Brain microvascular endothelial cell (primary cell): ENCODE measurements at regions not wholly inside any gene's neighbourhood (a gene's known extent, or its start where the extent isn't known, plus 50 kb on each side); places are given as distances from the start of the nearest gene placed in this dataset.

Experiments
- DNase-seq: peaks from one replicate; pipeline ENCODE4 v3.0.0-alpha.2; 2020
- H3K27ac ChIP-seq: fragments of 250-450 bp; sonication (Bioruptor Pico); 2 replicates; pipeline ENCODE4 v1.5.1; 2020; ENCODE audit warnings: mild to moderate bottlenecking, moderate library complexity
- H3K27me3 ChIP-seq: fragments of 250-450 bp; sonication (Bioruptor Pico); replicated peaks from 2 replicates; pipeline ENCODE4 v1.5.1; 2020; ENCODE audit warnings: mild to moderate bottlenecking
- H3K36me3 ChIP-seq: fragments of 250-450 bp; sonication (Bioruptor Pico); replicated peaks from 2 replicates; pipeline ENCODE4 v1.5.1; 2020; ENCODE audit warnings: mild to moderate bottlenecking
- H3K4me3 ChIP-seq: 2 replicates; pipeline ENCODE4 v1.5.1; 2011; ENCODE audit warnings: low read depth, mild to moderate bottlenecking, control low read depth, low read length, moderate library complexity
- in situ Hi-C: cut with HindIII; loops from 2 replicates; pipeline ENCODE4 v1.10.0; 2017; ENCODE audit warnings: low sequenced_read_pairs, low pct_ligation_motif_present
- TF ChIP-seq, protein P1 (sequence below): IDR thresholded peaks from 2 replicates; pipeline ENCODE4 v1.5.1; 2011; ENCODE audit warnings: low read depth, mild to moderate bottlenecking, moderate library complexity, low read length, control low read depth, inconsistent platforms; ENCODE audit errors: missing control alignments

DNA sequence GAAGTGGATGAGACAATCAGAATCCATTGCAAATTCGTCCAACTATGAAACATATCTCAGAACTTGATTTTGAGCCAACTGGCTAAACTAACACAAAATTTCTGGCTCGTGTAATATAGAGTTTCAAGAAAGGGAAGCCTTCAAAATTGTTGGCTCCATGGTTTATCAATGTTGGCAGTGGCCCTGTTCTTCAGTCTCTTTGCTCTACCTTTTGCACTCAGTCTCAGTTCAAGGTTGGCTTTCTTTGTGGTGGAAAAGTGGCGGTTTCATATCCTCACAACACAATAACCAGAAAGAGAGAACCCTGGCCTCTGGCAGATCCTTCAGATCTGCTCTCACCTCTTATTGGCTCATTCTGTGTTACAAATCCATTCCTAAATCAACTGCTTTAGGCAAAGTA, 473.8 kb upstream of the API5 start:
- Histone ChIP-seq H3K27ac (no peak overlapping the region), H3K27me3 (no peaks in the 10 kb centered on the region), H3K36me3 (no peaks in the 10 kb centered on the region), H3K4me3 (no peak overlapping the region)
- in situ Hi-C loops = no loop called here
- TF ChIP-seq, protein P1, sequence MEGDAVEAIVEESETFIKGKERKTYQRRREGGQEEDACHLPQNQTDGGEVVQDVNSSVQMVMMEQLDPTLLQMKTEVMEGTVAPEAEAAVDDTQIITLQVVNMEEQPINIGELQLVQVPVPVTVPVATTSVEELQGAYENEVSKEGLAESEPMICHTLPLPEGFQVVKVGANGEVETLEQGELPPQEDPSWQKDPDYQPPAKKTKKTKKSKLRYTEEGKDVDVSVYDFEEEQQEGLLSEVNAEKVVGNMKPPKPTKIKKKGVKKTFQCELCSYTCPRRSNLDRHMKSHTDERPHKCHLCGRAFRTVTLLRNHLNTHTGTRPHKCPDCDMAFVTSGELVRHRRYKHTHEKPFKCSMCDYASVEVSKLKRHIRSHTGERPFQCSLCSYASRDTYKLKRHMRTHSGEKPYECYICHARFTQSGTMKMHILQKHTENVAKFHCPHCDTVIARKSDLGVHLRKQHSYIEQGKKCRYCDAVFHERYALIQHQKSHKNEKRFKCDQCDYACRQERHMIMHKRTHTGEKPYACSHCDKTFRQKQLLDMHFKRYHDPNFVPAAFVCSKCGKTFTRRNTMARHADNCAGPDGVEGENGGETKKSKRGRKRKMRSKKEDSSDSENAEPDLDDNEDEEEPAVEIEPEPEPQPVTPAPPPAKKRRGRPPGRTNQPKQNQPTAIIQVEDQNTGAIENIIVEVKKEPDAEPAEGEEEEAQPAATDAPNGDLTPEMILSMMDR = no peak
- no peak for DNase-seq

DNA sequence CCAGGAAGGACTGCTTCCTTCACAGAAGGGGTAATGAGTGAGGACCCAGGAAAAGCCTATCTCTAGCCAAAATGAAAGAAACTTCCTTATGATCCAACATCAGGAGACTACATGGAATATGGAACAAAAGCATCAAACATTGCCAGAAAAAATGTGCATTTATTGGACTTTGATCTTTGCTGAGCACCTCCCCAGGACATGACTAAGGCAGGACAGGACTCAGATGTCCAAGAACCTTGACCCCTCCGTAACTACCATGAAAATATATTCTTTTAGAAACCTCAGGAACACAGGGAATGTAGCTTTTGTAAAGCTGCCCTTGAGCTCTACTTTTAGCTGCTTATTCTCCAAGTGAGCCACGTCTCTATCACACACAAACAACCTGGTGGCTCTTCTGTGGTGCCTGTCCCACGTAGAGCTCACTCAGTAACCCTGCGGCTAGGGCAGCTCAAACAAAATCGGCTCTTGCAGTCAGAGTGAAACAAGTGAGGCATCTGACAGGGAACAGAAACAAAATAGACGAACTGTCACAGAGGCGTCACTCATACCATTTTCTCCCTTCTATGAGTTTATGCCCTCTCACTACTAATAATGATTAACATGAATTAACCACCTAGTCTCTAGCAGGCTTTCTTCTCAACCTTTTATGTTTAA, 471.5 kb upstream of the API5 start:
- Histone ChIP-seq H3K27me3 (no peaks in the 10 kb centered on the region), H3K4me3 (no peak overlapping the region), H3K27ac (no peak overlapping the region), H3K36me3 (no peaks in the 10 kb centered on the region)
- TF ChIP-seq, protein P1 = no peak
- in situ Hi-C loops = no loop called here
- no peak for DNase-seq

DNA sequence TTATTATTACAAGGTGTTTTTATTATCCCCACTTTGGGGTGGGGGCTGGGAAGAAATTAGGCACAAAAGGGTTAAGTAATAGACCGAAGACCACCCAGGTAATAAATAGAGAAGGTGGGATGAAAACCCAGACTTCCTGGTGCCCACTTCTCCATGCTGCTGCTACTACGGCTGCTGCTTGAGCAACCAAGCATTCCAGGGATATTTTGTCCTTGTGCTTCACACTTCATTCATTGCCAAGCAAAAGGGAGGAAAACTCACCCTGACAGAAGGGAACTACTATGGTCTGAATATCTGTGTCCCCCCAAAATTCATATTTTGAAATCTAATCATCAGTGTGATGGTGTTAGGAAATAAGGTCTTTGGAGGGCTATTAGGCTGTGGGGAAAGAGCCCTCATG, 470.9 kb upstream of the API5 start:
- no peak for DNase-seq
- TF ChIP-seq, protein P1 = no peak
- in situ Hi-C loops = no loop called here

DNA sequence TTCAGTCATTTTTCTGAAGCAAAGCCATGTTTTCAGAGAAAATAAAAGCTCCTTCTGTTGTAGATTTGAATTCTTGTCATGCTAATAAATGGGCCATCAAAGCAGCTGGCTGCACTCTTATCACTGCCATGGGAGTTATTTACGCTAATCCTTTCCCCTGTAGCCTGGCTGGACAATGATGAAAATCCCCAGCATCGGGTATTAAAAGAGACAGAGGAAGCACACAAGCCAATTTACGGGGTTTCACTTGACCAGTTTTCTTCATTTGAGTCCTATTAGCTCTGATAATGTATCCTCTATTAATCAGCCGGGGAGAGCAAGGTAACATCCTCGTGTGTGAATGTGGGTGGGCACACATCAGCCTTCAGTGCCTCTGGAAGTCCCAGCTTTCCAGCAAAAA, 470.2 kb upstream of the API5 start:
- Histone ChIP-seq H3K4me3 (no peak overlapping the region), H3K36me3 (no peaks in the 10 kb centered on the region), H3K27me3 (no peaks in the 10 kb centered on the region), H3K27ac (no peak overlapping the region)
- DNase-seq = no peak
- in situ Hi-C loops = no loop called here
- TF ChIP-seq, protein P1 = no peak

More for the DNA sequence above, 470.9 kb upstream of the API5 start:
- H3K27me3 ChIP-seq = no peaks in the 10 kb centered on the region
- no peaks in the 10 kb centered on the region for H3K36me3 ChIP-seq
- no peak overlapping the region for H3K4me3 ChIP-seq
- H3K27ac ChIP-seq = no peak overlapping the region

DNA sequence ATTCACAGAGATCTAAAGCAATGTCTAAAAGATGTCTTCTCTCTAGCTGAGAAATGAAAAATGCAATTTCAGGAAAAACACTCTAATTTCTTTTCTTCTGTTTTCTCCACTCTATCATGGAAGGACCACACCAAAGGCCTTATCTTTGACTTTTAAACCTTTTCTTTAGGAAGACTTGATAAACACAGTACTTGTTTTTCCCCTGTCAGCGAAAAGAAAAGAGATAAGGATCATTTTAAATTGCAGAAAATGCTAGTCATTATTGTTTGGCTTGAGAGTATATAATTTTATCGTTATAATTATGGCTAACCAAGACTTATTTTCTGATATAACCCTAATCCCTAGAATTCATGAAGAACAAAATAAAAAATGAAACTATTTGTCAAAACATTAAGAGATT, 462.4 kb upstream of the API5 start:
- no peak overlapping the region for H3K27ac ChIP-seq
- H3K36me3 ChIP-seq = no peaks in the 10 kb centered on the region
- TF ChIP-seq, protein P1 = no peak
- in situ Hi-C loops = no loop called here
- no peak overlapping the region for H3K4me3 ChIP-seq
- DNase-seq = no peak
- no peaks in the 10 kb centered on the region for H3K27me3 ChIP-seq

DNA sequence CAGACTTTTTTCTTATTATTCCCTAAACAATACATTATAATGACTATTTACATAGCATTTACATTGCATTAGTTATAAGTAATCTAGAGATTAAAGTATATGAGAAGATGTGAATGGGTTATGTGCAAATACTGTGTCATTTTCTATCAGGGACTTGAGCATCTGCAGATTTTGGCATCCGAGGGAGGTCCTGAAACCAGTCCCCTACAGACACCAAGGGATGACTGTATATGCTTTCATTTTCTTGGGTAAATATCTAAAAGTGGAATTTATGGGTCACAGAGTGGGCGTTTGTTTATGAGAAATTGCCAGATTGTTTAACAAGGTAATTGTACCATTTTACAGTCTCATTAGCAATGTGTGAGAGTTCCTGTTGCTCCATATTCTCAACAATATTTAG, 454.5 kb upstream of the API5 start:
- H3K4me3 ChIP-seq = no peak overlapping the region
- no peak for DNase-seq
- TF ChIP-seq, protein P1 = no peak

More for the DNA sequence above, 454.5 kb upstream of the API5 start:
- no peak overlapping the region for H3K27ac ChIP-seq
- H3K36me3 ChIP-seq = no peaks in the 10 kb centered on the region
- in situ Hi-C loops = no loop called here
- H3K27me3 ChIP-seq = no peaks in the 10 kb centered on the region
